ENCODE measurements at regions not wholly inside any gene's neighbourhood (a gene's known extent, or its start where the extent isn't known, plus 50 kb on each side); places are given as distances from the start of the nearest gene placed in this dataset.
"Not testable (repeated sequence)": the region's sequence is repeated elsewhere in the genome, so short reads cannot be mapped to it uniquely, and the experiment has no call there.

DNA sequence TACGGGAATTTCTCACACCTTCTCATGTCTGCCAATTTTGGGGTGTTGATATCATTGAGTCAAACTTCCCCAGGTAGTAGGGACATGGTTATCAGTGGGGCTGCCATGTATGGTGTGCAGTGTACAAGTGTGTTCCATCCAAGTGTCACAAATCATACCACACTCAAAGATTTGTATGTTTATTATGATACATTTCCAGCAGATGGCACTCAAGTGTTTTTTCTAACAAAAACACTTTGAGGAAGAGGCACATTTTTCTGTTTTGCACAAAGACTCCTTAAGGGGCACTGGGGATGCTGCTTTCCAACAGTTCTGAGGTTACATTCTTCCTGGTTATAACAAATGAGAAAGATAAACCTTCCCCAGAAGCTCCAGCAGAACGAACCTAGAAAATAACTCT, 414.5 kb downstream of the REEP3 start:
- WGBS, 3 donors, result 51 to 63% (median 62%) methylated on average over 2 of the region's 2 CpGs
- H3K27ac ChIP-seq (ENCODE audit: low read depth, low read length), result no peak overlapping the region

DNA sequence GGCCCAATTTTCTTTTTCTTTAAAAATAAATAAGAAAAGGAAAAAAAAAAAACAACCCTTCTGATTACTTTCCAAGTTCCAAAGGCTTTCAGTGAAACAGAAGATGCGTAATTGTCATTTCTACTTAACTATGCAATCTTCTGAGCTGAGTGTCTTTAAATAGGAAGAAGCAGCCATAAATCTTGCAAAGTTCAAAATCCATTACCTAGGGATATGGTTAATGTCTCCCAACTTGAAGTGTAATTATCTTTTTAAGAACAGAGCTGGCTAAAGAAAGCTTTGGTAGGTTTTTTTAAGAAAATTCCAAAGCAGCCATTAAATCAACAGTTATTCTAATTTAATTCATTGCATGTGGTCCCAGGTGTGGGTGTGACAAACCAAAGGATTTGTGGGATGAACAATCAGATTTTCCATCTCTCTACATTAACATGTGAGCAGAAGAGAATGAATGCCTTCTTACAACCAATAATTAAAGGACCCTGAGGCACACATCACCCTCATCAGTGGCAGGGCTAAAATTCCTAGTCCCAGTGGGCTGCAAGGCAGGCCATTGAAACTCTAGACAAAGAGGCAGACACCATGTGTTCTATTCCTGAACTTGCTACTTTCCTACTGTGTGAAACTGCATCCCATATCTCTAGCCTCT, 419.2 kb downstream of the REEP3 start:
- WGBS, 3 donors, result 67 to 82% (median 67%) methylated on average over 1 of the region's 1 CpG
- no peak overlapping the region for H3K27ac ChIP-seq (ENCODE audit: low read depth, low read length)

DNA sequence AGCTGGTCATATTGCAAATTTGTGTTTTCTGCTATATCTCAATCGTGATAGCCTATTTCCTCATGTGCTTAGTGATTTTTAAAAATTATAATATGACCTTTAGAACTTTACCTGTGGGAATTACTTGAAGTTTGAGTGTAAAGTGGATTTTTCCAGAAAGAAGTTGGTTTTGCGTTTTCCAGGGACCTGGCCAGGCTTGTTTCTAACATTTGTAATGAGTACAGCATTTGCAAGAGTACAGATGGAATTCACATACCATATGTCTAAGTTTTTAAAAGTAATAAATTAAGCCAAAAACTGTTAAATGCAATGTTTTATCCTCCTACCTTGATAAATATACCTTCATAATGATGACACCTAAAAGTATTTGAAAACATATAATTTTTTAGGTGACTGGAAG, 443.2 kb downstream of the REEP3 start:
- no peak overlapping the region for H3K27ac ChIP-seq (ENCODE audit: low read depth, low read length)
- WGBS, 3 donors, result 58 to 74% (median 62%) methylated on average over 2 of the region's 2 CpGs

- H3K27ac ChIP-seq (ENCODE audit: low read depth, low read length), result no peak overlapping the region
- 56 to 63% (median 62%) methylated on average over 4 of the region's 4 CpGs for WGBS, 3 donors
These were observed 444.6 kb downstream of the REEP3 start for GRCh38 chr10:63965846-63966245.

DNA sequence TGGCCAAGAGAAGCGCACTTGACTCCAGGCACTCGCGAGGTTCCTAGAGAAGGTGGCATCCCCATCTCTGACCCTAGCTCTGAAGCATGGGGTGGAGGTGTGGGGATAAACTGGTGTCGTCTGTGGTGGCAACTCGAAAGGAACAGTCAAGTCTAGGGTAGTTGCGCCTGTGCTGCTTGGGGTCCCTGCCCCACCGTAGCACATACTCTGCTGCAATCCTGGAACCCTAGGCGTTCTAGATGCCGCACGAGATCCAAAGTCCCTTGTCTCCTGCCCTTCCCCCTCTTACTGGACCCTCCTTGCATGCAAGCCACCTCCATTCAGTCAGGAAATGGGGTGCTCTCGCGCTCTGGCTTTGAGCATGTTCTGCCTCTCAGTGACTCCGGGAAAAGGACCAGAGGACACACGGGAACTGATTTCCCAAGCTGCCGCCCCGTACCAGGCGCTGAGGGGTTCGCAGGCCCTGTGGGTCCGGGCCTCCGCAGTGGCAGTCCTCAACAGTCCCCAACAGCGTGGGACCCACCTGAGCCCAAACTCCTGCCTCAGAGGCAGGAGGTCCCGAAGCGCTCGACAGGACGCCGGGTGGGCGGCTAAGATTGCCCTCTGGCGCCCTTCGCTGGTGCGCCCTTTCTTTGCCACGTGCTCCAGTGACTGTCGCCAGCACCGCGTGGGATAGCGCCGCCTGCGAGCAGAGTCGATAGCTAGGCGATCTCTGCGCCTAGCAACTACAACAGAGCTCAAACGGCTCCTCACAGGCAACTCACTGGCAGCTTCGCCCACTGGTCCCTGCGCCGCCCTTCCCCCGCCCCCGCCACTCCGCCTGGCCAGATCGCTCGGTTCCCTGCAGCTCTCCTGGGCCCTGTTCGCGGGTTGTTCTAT, 452.0 kb downstream of the REEP3 start:
- H3K27ac ChIP-seq (ENCODE audit: low read depth, low read length), result no peak overlapping the region
- 79 to 88% (median 86%) methylated on average over 51 of the region's 51 CpGs for WGBS, 3 donors

- no peak overlapping the region for H3K27ac ChIP-seq (ENCODE audit: low read depth, low read length)
- 42 to 49% (median 42%) methylated on average over 5 of the region's 5 CpGs for WGBS, 3 donors
These were observed 455.3 kb downstream of the REEP3 start for GRCh38 chr10:63976538-63976937.

DNA sequence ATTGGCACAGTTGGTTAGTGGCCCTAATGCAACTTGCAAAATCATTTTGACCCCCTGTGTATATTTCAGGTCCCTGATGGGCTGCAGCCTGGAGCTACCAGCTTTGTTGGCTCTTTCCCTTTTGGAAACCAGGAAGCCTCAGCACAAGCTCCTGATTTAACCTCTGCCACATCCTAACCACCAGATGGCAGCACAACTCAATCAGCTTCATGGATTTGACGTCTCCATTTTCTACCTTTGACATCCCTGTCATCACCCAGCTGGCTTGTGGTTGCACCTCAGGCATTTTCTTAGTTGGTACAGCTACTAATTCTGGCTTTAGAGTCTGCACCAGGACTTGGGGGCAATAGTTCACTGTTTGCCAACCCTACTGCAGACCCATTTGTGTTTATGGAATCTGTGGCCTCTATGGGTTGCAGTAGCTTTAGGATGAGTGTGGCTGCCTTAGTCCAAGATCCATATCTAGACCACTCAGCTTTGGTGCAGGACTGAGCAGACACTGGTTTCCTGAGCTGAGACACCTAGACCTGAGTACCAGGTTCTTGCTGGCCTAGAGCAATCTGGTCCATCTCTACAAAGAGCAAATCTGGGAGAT, 456.2 kb downstream of the REEP3 start:
- H3K27ac ChIP-seq (ENCODE audit: low read depth, low read length), result no peak overlapping the region
- WGBS, 3 donors, result 4 to 9% (median 6%) methylated on average over 1 of the region's 1 CpG

DNA sequence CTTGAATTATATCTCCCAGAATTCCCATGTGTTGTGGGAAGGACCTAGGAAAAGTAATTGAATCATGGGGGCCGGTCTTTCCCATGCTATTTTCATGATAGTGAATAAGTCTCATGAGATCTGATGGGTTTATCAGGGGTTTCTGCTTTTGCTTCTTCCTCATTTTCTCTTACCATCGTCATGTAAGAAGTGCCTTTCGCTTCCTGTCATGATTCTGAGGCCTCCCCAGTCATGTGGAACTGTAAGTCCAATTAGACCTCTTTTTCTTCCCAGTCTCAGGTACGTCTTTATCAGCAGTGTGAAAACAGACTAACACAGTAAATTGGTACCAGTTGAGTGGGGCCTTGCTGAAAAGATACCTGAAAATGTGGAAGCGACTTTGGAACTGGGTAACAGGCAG, 459.7 kb downstream of the REEP3 start:
- H3K27ac ChIP-seq (ENCODE audit: low read depth, low read length), result not testable (repeated sequence)
- 49 to 64% (median 52%) methylated on average over 5 of the region's 5 CpGs for WGBS, 3 donors

DNA sequence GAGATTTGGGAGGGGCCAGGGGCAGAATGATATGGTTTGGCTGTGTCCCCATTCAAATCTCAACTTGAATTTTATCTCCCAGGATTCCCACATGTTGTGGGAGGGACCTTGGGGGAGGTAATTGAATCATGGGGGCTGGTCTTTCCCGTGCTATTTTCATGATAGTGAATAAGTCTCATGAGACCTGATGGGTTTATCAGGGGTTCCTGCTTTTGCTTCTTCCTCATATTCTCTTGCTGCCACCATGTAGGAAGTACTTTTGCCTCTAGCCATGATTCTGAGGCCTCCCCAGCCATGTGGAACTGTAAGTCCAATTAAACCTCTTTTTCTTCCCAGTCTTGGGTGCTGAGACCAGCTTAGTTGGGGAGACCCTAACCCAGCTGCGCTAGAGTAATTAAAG, 462.9 kb downstream of the REEP3 start:
- WGBS, 3 donors, result 45 to 77% (median 64%) methylated on average over 2 of the region's 2 CpGs

GRCh38 chr10:63986536-63986935, 465.3 kb downstream of the REEP3 start:
- 83 to 93% (median 90%) methylated on average over 3 of the region's 3 CpGs for WGBS, 3 donors
- no peak overlapping the region for H3K27ac ChIP-seq (ENCODE audit: low read depth, low read length)

More for the DNA sequence above, 462.9 kb downstream of the REEP3 start:
- H3K27ac ChIP-seq (ENCODE audit: low read depth, low read length), result not testable (repeated sequence)

GRCh38 chr10:63987212-63987611, 466.0 kb downstream of the REEP3 start:
- H3K27ac ChIP-seq (ENCODE audit: low read depth, low read length), result no peak overlapping the region
- WGBS, 3 donors, result 25 to 46% (median 32%) methylated on average over 2 of the region's 2 CpGs

GRCh38 chr10:63994371-63994770, 473.2 kb downstream of the REEP3 start:
- no peak overlapping the region for H3K27ac ChIP-seq (ENCODE audit: low read depth, low read length)
- 73 to 86% (median 85%) methylated on average over 7 of the region's 7 CpGs for WGBS, 3 donors

GRCh38 chr10:64007157-64007556, 486.0 kb downstream of the REEP3 start:
- 89 to 90% (median 89%) methylated on average over 8 of the region's 8 CpGs for WGBS, 3 donors

DNA sequence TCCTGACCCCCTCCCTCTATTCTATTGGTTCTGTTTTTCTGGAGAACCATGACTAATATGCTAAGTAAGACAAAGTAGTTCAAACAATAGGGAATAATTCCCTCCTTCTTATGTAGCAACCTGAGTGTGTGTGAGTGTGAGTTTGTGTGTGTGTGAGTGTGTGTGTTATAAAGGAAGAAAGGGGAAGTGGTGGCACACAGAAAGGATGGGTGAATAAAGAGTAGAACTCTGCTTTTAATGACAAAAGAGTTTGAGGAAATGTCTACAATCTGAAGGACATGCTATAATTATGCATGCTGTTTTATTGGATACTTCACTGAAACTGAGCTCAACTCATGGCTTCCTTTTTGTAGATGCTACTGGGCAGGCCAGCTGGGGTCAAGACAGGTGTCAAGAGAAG, 489.5 kb downstream of the REEP3 start:
- H3K27ac ChIP-seq (ENCODE audit: low read depth, low read length), result no peak overlapping the region

More at GRCh38 chr10:64007157-64007556, 486.0 kb downstream of the REEP3 start:
- H3K27ac ChIP-seq (ENCODE audit: low read depth, low read length), result no peak overlapping the region

DNA sequence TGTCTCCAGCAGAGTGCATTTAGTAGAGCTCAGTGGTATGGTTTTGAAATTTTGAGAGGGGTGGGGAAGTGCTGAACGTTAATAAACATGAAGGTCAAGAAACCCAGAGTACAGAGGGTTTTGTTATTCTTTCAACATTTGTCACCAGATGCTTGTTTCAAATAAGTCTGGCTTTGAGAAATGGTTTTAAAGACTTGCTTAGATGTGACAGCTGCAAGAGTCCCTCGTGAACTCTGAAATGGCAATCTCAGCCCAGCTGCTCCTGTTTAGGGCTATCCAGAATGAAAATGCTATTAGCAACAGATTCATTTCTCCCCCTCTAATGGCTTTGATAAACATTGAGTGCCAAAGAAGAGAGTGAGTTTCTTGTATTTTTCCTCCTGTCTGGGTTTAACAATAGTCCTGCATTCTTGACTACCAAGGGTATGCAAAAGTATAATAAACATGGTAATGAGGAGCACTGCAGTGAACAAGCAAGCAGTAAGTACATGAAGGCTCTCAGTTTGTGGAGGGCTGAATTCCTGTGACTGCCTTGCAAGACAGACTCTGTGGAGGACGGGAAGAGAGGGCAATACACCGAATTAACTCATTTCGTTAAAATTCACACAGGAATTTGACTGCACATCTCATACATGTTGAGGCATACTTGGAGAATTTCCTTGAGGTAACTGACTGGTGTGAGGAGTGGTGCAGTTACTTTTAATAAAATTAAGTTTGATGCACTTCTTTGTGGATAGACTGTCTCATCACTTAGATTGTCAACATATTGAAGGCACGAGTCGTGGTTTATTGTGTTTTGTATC, 490.9 kb downstream of the REEP3 start:
- no peak overlapping the region for H3K27ac ChIP-seq (ENCODE audit: low read depth, low read length)
- WGBS, 3 donors, result 49 to 67% (median 54%) methylated on average over 7 of the region's 7 CpGs

DNA sequence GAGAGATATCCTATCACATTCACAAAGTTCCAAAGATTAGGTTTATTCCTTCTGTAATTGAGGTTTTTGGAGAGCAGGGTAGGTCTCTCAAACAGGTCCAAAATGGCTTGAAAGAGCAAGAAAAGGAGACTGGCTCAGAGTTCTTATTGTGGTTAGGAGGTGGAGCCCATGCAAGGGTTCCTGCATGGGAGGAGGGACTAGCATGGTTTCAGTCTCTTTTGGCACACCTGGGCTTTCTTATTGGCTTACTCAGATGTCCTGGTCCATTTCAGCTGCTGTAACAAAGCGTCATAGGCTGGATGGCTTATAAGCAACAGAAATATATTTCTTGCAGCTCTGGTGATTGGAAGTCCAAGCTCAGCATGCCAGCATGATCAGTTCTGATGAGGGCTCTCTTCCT, 493.1 kb downstream of the REEP3 start:
- H3K27ac ChIP-seq (ENCODE audit: low read depth, low read length), result no peak overlapping the region
- 67 to 92% (median 90%) methylated on average over 1 of the region's 1 CpG for WGBS, 3 donors

- 27 to 82% (median 74%) methylated on average over 4 of the region's 4 CpGs for WGBS, 3 donors
- no peak overlapping the region for H3K27ac ChIP-seq (ENCODE audit: low read depth, low read length)
These were observed 502.8 kb downstream of the REEP3 start for GRCh38 chr10:64023926-64024470.

GRCh38 chr10:64033711-64034110, 512.5 kb downstream of the REEP3 start:
- 73 to 85% (median 81%) methylated on average over 3 of the region's 3 CpGs for WGBS, 3 donors
- no peak overlapping the region for H3K27ac ChIP-seq (ENCODE audit: low read depth, low read length)
